HEK293 (cell line): ENCODE measurements at regions not wholly inside any gene's neighbourhood (a gene's known extent, or its start where the extent isn't known, plus 50 kb on each side); places are given as distances from the start of the nearest gene placed in this dataset.

Experiments
- CTCF ChIA-PET: fragments of 350-600 bp; formaldehyde crosslinking; extraction: SDS; loops from one replicate; lab custom pipeline; 2021; ENCODE audit warnings: antibody characterized with exemption; lab: Yijun Ruan, JAX
- POLR2A ChIA-PET: fragments of 300-600 bp; formaldehyde crosslinking; extraction: SDS; loops from one replicate; lab custom pipeline; 2020; ENCODE audit warnings: antibody characterized with exemption, inconsistent platforms; lab: Yijun Ruan, JAX
- H3K27ac ChIP-seq: fragments of 200-500 bp; sonication (Bioruptor generic); 2 replicates; pipeline ENCODE4 v1.5.1; 2014; ENCODE audit warnings: low read depth, low read length, control low read depth, inconsistent platforms; ENCODE audit errors: extremely low read depth
- H3K36me3 ChIP-seq, 2 experiments: fragments of 200-500 bp in 1 of 2; sonication (Bioruptor generic) in 1 of 2; 1 replicate in 1 of 2; 2 replicates in 1 of 2; pipeline ENCODE4 v1.5.1; 2014 to 2017; ENCODE audit warnings: inconsistent platforms in 2 of 2, low read length in 2 of 2; ENCODE audit not compliant: control insufficient read depth in 2 of 2, insufficient read depth in 1 of 2
- H3K4me1 ChIP-seq: fragments of 200-500 bp; sonication (Bioruptor generic); 2 replicates; pipeline ENCODE4 v1.5.1; 2014; ENCODE audit warnings: mild to moderate bottlenecking, low read length, inconsistent platforms; ENCODE audit not compliant: control insufficient read depth, insufficient read depth
- H3K4me3 ChIP-seq: 2 replicates; pipeline ENCODE4 v1.5.1; 2011; ENCODE audit warnings: low read depth, mild to moderate bottlenecking, control low read depth, low read length, moderate library complexity
- H3K9me3 ChIP-seq: fragments of 200-500 bp; sonication (Bioruptor generic); 2 replicates; pipeline ENCODE4 v1.5.1; 2014; ENCODE audit warnings: low read depth, low read length, inconsistent platforms; ENCODE audit not compliant: control insufficient read depth, insufficient read depth
- HOXC10 ChIP-seq: sonication (generic); formaldehyde crosslinking; IDR thresholded peaks from 2 replicates; pipeline ENCODE4 v1.8.1; 2023; ENCODE audit warnings: mild to moderate bottlenecking, missing genetic modification reagents
- KLF8 ChIP-seq: fragments of 450-650 bp; formaldehyde crosslinking; IDR thresholded peaks from 2 replicates; pipeline ENCODE4 v1.5.1; 2016; ENCODE audit warnings: missing biosample characterization, missing genetic modification characterization
- PATZ1 ChIP-seq: fragments of 450-650 bp; formaldehyde crosslinking; IDR thresholded peaks from 2 replicates; pipeline ENCODE4 v1.5.1; 2016; ENCODE audit warnings: missing biosample characterization, missing genetic modification characterization
- PRDM4 ChIP-seq: fragments of 450-650 bp; formaldehyde crosslinking; IDR thresholded peaks from 2 replicates; pipeline ENCODE4 v1.5.1; 2017; ENCODE audit warnings: missing biosample characterization, missing genetic modification characterization
- REST ChIP-seq: fragments of 450-650 bp; formaldehyde crosslinking; IDR thresholded peaks from 2 replicates; pipeline ENCODE4 v1.5.1; 2016; ENCODE audit warnings: missing biosample characterization, missing genetic modification characterization
- SCRT1 ChIP-seq: fragments of 450-650 bp; formaldehyde crosslinking; IDR thresholded peaks from 2 replicates; pipeline ENCODE4 v1.5.1; 2016; ENCODE audit warnings: missing biosample characterization, missing genetic modification characterization, borderline replicate concordance
- SCRT2 ChIP-seq: fragments of 450-650 bp; formaldehyde crosslinking; IDR thresholded peaks from 2 replicates; pipeline ENCODE4 v1.5.1; 2016; ENCODE audit warnings: missing biosample characterization, missing genetic modification characterization
- ZBTB8A ChIP-seq: fragments of 450-650 bp; formaldehyde crosslinking; IDR thresholded peaks from 2 replicates; pipeline ENCODE4 v1.5.1; 2016; ENCODE audit warnings: missing biosample characterization, missing genetic modification characterization
- ZNF121 ChIP-seq: fragments of 450-650 bp; formaldehyde crosslinking; IDR thresholded peaks from 2 replicates; pipeline ENCODE4 v1.5.1; 2016; ENCODE audit warnings: missing biosample characterization, missing genetic modification characterization
- ZNF23 ChIP-seq: fragments of 450-650 bp; formaldehyde crosslinking; IDR thresholded peaks from 2 replicates; pipeline ENCODE4 v1.5.1; 2016; ENCODE audit warnings: missing biosample characterization, missing genetic modification characterization, borderline replicate concordance
- ZNF341 ChIP-seq: fragments of 450-650 bp; formaldehyde crosslinking; IDR thresholded peaks from 2 replicates; pipeline ENCODE4; 2016; ENCODE audit warnings: low read depth, missing biosample characterization, missing genetic modification characterization
- ZNF404 ChIP-seq: fragments of 450-650 bp; formaldehyde crosslinking; IDR thresholded peaks from 2 replicates; pipeline ENCODE4 v1.5.1; 2017; ENCODE audit warnings: missing biosample characterization, missing genetic modification characterization
- ZNF521 ChIP-seq: fragments of 450-650 bp; formaldehyde crosslinking; IDR thresholded peaks from 2 replicates; pipeline ENCODE4 v1.5.1; 2017; ENCODE audit warnings: missing biosample characterization, mild to moderate bottlenecking, missing genetic modification characterization
- ZNF621 ChIP-seq: fragments of 450-650 bp; formaldehyde crosslinking; IDR thresholded peaks from 2 replicates; pipeline ENCODE4 v1.5.1; 2017; ENCODE audit warnings: missing biosample characterization, missing genetic modification characterization
- ZNF623 ChIP-seq: fragments of 450-650 bp; formaldehyde crosslinking; IDR thresholded peaks from 2 replicates; pipeline ENCODE4 v1.5.1; 2016; ENCODE audit warnings: missing biosample characterization, missing genetic modification characterization
- ZNF664 ChIP-seq: fragments of 450-650 bp; formaldehyde crosslinking; IDR thresholded peaks from 2 replicates; pipeline ENCODE4 v1.5.1; 2016; ENCODE audit warnings: missing biosample characterization, missing genetic modification characterization

- no peak overlapping the region for H3K27ac ChIP-seq
- CTCF ChIA-PET = interaction anchor here (1.0 to 1.3 kb wide), 2 partner anchors 16 to 221 kb away, joined by 3 to 4 read pairs; no protein-coding TSS in a partner anchor
- TF ChIP-seq ZNF121 (tag by site-specific recombination) (peak; percentile 98), HOXC10 (CRISPR knock-in tag) (no peak), PATZ1 (no peak), ZNF521 (no peak), ZBTB8A (tag by site-specific recombination) (no peak), REST (tag by site-specific recombination) (no peak)
These were observed 67.4 kb downstream of the FOXD2 start for GRCh38 chr1:47505267-47505666.

GRCh38 chr1:47506053-47506452 lies 68.2 kb downstream of the FOXD2 start:
- TF ChIP-seq ZNF621 (tag by site-specific recombination) (no peak), SCRT2 (tag by site-specific recombination) (0 out of 2 replicates have a peak, but pooled peaks have one; percentile 1), KLF8 (no peak), SCRT1 (no peak), ZNF664 (peak; percentile 91)
- ChIA-PET CTCF (interaction anchor here (0.6 to 2.9 kb wide), 8 partner anchors 12 to 326 kb away, joined by 3 to 26 read pairs (median 3); partner anchors contain the start of gene FOXD2), POLR2A (no interaction called here)

More at GRCh38 chr1:47505267-47505666, 67.4 kb downstream of the FOXD2 start:
- no peaks in the 10 kb centered on the region for H3K36me3 ChIP-seq
- H3K9me3 ChIP-seq = no peaks in the 10 kb centered on the region
- POLR2A ChIA-PET = no interaction called here
- no peak overlapping the region for H3K4me3 ChIP-seq
- H3K4me1 ChIP-seq = peaks cover 14% of the 10 kb centered on the region

GRCh38 chr1:47507144-47507543 lies 69.3 kb downstream of the FOXD2 start:
- ChIA-PET CTCF (interaction anchor here (1.1 to 2.9 kb wide), 3 partner anchors 10 to 71 kb away, joined by 3 to 26 read pairs (median 9); partner anchors contain the start of gene FOXD2), POLR2A (interaction anchor here (0.6 to 1.2 kb wide), 4 partner anchors 12 to 182 kb away, joined by 3 to 9 read pairs (median 4); partner anchors contain the start of gene FOXD2)
- Histone ChIP-seq H3K9me3 (no peaks in the 10 kb centered on the region), H3K4me3 (no peak overlapping the region), H3K27ac (0 out of 2 replicates have a peak overlapping the region, but pooled peaks have one; percentile 98), H3K36me3 (no peaks in the 10 kb centered on the region), H3K4me1 (peaks cover 19% of the 10 kb centered on the region)
- no peak for TF ChIP-seq ZNF23 (tag by site-specific recombination)
- no peak for TF ChIP-seq ZNF404 (tag by site-specific recombination)
- TF ChIP-seq ZNF623 (tag by site-specific recombination) = peak; percentile 96
- TF ChIP-seq ZNF341 (tag by site-specific recombination) = peak; percentile 17; the same call in 1 of the 2 replicates
- 0 out of 2 replicates have a peak, but pooled peaks have one; percentile 25 for TF ChIP-seq PRDM4 (tag by site-specific recombination)

More at GRCh38 chr1:47506053-47506452, 68.2 kb downstream of the FOXD2 start:
- Histone ChIP-seq H3K4me1 (peaks cover 19% of the 10 kb centered on the region), H3K36me3 (no peaks in the 10 kb centered on the region), H3K4me3 (no peak overlapping the region), H3K27ac (no peak overlapping the region), H3K9me3 (no peaks in the 10 kb centered on the region)
